ENCODE measurements at regions not wholly inside any gene's neighbourhood (a gene's known extent, or its start where the extent isn't known, plus 50 kb on each side); places are given as distances from the start of the nearest gene placed in this dataset.

DNA sequence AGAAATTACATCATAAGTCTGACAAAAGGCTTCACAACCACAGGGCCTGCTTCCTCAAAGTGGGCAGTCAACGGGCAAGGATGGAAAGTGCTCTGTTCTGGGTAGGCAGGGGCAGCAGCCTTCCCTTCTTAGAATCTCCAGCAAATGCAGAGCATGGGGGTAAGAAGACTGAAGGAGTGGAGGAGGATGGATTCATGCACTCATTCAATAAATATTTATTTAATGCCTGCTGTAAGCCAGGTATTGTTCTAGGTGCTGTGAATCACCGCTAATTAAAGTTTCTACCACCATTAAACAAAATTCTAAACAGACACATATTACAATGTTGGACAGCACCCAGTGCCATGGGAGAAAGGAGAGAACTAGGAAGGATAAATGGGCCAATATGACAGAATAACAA lies 195.6 kb downstream of the ELAVL2 start:
- 88% methylated on average over 2 of the region's 2 CpGs for WGBS
- intact Hi-C loops (cut with DNase I) = no loop called here
- TF ChIP-seq, protein P1, sequence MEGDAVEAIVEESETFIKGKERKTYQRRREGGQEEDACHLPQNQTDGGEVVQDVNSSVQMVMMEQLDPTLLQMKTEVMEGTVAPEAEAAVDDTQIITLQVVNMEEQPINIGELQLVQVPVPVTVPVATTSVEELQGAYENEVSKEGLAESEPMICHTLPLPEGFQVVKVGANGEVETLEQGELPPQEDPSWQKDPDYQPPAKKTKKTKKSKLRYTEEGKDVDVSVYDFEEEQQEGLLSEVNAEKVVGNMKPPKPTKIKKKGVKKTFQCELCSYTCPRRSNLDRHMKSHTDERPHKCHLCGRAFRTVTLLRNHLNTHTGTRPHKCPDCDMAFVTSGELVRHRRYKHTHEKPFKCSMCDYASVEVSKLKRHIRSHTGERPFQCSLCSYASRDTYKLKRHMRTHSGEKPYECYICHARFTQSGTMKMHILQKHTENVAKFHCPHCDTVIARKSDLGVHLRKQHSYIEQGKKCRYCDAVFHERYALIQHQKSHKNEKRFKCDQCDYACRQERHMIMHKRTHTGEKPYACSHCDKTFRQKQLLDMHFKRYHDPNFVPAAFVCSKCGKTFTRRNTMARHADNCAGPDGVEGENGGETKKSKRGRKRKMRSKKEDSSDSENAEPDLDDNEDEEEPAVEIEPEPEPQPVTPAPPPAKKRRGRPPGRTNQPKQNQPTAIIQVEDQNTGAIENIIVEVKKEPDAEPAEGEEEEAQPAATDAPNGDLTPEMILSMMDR (IDR thresholded peaks at IDR 0.05) = no peak
- no peak for TF ChIP-seq EP300 (IDR thresholded peaks at IDR 0.05)
- no peak for TF ChIP-seq POLR2AphosphoS5 (IDR thresholded peaks at IDR 0.05)
- no peak for TF ChIP-seq POLR2A (IDR thresholded peaks at IDR 0.05; ENCODE audit: low read depth)
- no peak overlapping the region for H3K27ac ChIP-seq (replicated peaks in 1 of 4)
- no peaks in the 10 kb centered on the region for H3K4me1 ChIP-seq
- DNase-seq (ENCODE audit: extremely low spot score) = no peak
- no peaks in the 10 kb centered on the region for H3K27me3 ChIP-seq
- no peaks in the 10 kb centered on the region for H3K36me3 ChIP-seq
- peaks cover 0 to 3% (median 0%) of the 10 kb centered on the region in 4 donors for H3K9me3 ChIP-seq
- H3K4me3 ChIP-seq = no peak overlapping the region

- Histone ChIP-seq H3K27ac (replicated peaks in 1 of 4) (no peak overlapping the region), H3K27me3 (no peaks in the 10 kb centered on the region), H3K9me3 (peaks cover 0 to 3% (median 0%) of the 10 kb centered on the region in 4 donors), H3K4me3 (no peak overlapping the region), H3K36me3 (no peaks in the 10 kb centered on the region), H3K4me1 (peaks cover 0 to 7% (median 0%) of the 10 kb centered on the region in 4 donors)
- no peak for DNase-seq (ENCODE audit: extremely low spot score)
- 86% methylated on average over 2 of the region's 2 CpGs for WGBS
- intact Hi-C loops (cut with DNase I) = no loop called here
- no peak for TF ChIP-seq EP300 (IDR thresholded peaks at IDR 0.05)
- TF ChIP-seq, protein P1 (IDR thresholded peaks at IDR 0.05) = no peak
These were observed 190.8 kb downstream of the ELAVL2 start for GRCh38 chr9:23635276-23635675.

GRCh38 chr9:23636199-23636598 lies 189.8 kb downstream of the ELAVL2 start:
- intact Hi-C loops (cut with DNase I) = no loop called here
- no peak for DNase-seq (ENCODE audit: extremely low spot score)
- peaks cover 0 to 3% (median 0%) of the 10 kb centered on the region in 4 donors for H3K9me3 ChIP-seq
- TF ChIP-seq EP300 (IDR thresholded peaks at IDR 0.05) (no peak), POLR2AphosphoS5 (IDR thresholded peaks at IDR 0.05) (no peak), POLR2A (IDR thresholded peaks at IDR 0.05; ENCODE audit: low read depth) (no peak)
- TF ChIP-seq, protein P1 (IDR thresholded peaks at IDR 0.05) = no peak
- no peak overlapping the region for H3K4me3 ChIP-seq
- WGBS = 88% methylated on average over 2 of the region's 2 CpGs
- no peaks in the 10 kb centered on the region for H3K36me3 ChIP-seq
- no peaks in the 10 kb centered on the region for H3K27me3 ChIP-seq
- H3K27ac ChIP-seq (replicated peaks in 1 of 4) = no peak overlapping the region
- peaks cover 0 to 7% (median 0%) of the 10 kb centered on the region in 4 donors for H3K4me1 ChIP-seq

GRCh38 chr9:23638011-23638410 lies 188.0 kb downstream of the ELAVL2 start:
- intact Hi-C loops (cut with DNase I) = no loop called here

More at GRCh38 chr9:23638011-23638410, 188.0 kb downstream of the ELAVL2 start:
- H3K27me3 ChIP-seq = no peaks in the 10 kb centered on the region
- H3K36me3 ChIP-seq = no peaks in the 10 kb centered on the region
- H3K27ac ChIP-seq (replicated peaks in 1 of 4) = no peak overlapping the region
- 89% methylated on average over 3 of the region's 3 CpGs for WGBS
- no peak overlapping the region for H3K4me3 ChIP-seq
- DNase-seq (ENCODE audit: extremely low spot score) = no peak
- TF ChIP-seq, protein P1 (IDR thresholded peaks at IDR 0.05) = no peak
- TF ChIP-seq POLR2A (IDR thresholded peaks at IDR 0.05; ENCODE audit: low read depth) = no peak
- TF ChIP-seq EP300 (IDR thresholded peaks at IDR 0.05) = no peak
- TF ChIP-seq POLR2AphosphoS5 (IDR thresholded peaks at IDR 0.05) = no peak
- H3K4me1 ChIP-seq = peaks cover 0 to 7% (median 0%) of the 10 kb centered on the region in 4 donors
- H3K9me3 ChIP-seq = no peaks in the 10 kb centered on the region

All from esophagus muscularis mucosa (tissue), 4 donors.